ENCODE measurements at regions not wholly inside any gene's neighbourhood (a gene's known extent, or its start where the extent isn't known, plus 50 kb on each side); places are given as distances from the start of the nearest gene placed in this dataset.

DNA sequence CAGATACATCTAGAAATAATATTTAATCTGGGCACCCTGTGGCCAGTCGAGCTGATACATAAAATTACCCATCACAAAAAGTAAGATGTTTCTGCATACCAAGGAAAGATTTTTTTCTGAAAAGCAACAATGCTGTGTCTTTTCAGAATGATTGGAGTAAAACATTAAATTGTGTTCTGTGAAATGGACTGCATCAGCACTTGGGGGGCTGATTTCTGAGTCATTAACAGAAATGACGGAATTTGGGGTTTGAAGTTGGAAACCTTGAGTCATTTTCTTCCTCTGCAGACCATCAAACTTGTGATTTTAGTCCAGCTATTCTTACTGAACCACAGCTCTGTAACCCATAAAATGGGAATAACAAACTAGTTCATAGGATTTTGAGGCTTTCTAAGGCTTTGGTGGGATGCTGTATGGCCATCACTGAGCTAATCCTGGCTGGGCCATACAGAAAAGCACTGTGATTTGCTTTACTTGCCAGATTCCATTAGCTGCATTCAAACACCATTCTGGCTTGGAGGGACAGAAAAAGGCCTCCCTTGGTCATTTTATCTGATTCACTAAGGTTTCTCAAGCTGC, 739.4 kb upstream of the IGFBP3 start (continued):
- TF ChIP-seq, protein P1, sequence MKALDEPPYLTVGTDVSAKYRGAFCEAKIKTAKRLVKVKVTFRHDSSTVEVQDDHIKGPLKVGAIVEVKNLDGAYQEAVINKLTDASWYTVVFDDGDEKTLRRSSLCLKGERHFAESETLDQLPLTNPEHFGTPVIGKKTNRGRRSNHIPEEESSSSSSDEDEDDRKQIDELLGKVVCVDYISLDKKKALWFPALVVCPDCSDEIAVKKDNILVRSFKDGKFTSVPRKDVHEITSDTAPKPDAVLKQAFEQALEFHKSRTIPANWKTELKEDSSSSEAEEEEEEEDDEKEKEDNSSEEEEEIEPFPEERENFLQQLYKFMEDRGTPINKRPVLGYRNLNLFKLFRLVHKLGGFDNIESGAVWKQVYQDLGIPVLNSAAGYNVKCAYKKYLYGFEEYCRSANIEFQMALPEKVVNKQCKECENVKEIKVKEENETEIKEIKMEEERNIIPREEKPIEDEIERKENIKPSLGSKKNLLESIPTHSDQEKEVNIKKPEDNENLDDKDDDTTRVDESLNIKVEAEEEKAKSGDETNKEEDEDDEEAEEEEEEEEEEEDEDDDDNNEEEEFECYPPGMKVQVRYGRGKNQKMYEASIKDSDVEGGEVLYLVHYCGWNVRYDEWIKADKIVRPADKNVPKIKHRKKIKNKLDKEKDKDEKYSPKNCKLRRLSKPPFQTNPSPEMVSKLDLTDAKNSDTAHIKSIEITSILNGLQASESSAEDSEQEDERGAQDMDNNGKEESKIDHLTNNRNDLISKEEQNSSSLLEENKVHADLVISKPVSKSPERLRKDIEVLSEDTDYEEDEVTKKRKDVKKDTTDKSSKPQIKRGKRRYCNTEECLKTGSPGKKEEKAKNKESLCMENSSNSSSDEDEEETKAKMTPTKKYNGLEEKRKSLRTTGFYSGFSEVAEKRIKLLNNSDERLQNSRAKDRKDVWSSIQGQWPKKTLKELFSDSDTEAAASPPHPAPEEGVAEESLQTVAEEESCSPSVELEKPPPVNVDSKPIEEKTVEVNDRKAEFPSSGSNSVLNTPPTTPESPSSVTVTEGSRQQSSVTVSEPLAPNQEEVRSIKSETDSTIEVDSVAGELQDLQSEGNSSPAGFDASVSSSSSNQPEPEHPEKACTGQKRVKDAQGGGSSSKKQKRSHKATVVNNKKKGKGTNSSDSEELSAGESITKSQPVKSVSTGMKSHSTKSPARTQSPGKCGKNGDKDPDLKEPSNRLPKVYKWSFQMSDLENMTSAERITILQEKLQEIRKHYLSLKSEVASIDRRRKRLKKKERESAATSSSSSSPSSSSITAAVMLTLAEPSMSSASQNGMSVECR (CRISPR knock-in tag; IDR thresholded peaks at IDR 0.05; ENCODE audit: borderline replicate concordance) = no peak

DNA sequence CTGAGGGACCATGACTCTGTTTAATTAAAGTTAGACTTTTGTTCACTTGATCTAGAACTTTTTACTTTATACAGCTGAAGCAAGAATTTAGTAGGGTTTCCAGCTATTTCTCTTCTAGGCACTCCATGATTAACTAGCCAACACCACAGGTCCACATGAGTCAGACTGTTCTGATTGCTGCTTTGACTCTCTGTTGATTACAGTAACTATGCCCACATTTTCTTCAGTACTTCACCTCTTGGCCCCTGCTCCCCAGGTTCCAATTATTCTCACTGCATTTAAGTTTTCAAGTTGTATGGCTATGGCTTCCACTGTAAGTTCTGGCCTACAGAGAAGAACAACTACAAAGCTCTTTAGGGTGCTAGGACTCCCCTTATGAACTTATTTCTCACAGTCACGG, 737.2 kb upstream of the IGFBP3 start:
- ATAC-seq = no peak
- ChIA-PET POLR2A (no interaction called here), CTCF (no interaction called here)
- peaks cover 42% of the 10 kb centered on the region for H3K9me3 Mint-ChIP-seq
- peaks cover 6% of the 10 kb centered on the region for H3K4me1 Mint-ChIP-seq
- H3K27me3 Mint-ChIP-seq (ENCODE audit: low read depth) = no peaks in the 10 kb centered on the region
- no peak overlapping the region for H3K4me3 Mint-ChIP-seq
- no peak for DNase-seq (ENCODE audit: low spot score)
- H3K36me3 Mint-ChIP-seq = peaks cover 16% of the 10 kb centered on the region
- no peak overlapping the region for H3K27ac Mint-ChIP-seq
- TF ChIP-seq NR1H2 (CRISPR knock-in tag; IDR thresholded peaks at IDR 0.05) (no peak), ZNF121 (CRISPR knock-in tag; IDR thresholded peaks at IDR 0.05) (no peak), GTF2I (CRISPR knock-in tag; conservative IDR thresholded peaks at IDR 0.05) (no peak), GRHL2 (CRISPR knock-in tag; IDR thresholded peaks at IDR 0.05; ENCODE audit: insufficient replicate concordance, severe bottlenecking) (no peak), ZNF671 (CRISPR knock-in tag; IDR thresholded peaks at IDR 0.05) (no peak), PRRX2 (CRISPR knock-in tag; IDR thresholded peaks at IDR 0.05) (no peak), TCF7 (CRISPR knock-in tag; IDR thresholded peaks at IDR 0.05; ENCODE audit: low read depth) (no peak), FOXJ3 (CRISPR knock-in tag; IDR thresholded peaks at IDR 0.05; ENCODE audit: borderline replicate concordance) (no peak)
- TF ChIP-seq, protein P2, sequence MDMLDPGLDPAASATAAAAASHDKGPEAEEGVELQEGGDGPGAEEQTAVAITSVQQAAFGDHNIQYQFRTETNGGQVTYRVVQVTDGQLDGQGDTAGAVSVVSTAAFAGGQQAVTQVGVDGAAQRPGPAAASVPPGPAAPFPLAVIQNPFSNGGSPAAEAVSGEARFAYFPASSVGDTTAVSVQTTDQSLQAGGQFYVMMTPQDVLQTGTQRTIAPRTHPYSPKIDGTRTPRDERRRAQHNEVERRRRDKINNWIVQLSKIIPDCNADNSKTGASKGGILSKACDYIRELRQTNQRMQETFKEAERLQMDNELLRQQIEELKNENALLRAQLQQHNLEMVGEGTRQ (CRISPR knock-in tag; IDR thresholded peaks at IDR 0.05) = no peak
- TF ChIP-seq, protein P3, sequence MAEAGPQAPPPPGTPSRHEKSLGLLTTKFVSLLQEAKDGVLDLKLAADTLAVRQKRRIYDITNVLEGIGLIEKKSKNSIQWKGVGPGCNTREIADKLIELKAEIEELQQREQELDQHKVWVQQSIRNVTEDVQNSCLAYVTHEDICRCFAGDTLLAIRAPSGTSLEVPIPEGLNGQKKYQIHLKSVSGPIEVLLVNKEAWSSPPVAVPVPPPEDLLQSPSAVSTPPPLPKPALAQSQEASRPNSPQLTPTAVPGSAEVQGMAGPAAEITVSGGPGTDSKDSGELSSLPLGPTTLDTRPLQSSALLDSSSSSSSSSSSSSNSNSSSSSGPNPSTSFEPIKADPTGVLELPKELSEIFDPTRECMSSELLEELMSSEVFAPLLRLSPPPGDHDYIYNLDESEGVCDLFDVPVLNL (CRISPR knock-in tag; IDR thresholded peaks at IDR 0.05; ENCODE audit: borderline replicate concordance, low read depth) = no peak
- TF ChIP-seq, protein P4, sequence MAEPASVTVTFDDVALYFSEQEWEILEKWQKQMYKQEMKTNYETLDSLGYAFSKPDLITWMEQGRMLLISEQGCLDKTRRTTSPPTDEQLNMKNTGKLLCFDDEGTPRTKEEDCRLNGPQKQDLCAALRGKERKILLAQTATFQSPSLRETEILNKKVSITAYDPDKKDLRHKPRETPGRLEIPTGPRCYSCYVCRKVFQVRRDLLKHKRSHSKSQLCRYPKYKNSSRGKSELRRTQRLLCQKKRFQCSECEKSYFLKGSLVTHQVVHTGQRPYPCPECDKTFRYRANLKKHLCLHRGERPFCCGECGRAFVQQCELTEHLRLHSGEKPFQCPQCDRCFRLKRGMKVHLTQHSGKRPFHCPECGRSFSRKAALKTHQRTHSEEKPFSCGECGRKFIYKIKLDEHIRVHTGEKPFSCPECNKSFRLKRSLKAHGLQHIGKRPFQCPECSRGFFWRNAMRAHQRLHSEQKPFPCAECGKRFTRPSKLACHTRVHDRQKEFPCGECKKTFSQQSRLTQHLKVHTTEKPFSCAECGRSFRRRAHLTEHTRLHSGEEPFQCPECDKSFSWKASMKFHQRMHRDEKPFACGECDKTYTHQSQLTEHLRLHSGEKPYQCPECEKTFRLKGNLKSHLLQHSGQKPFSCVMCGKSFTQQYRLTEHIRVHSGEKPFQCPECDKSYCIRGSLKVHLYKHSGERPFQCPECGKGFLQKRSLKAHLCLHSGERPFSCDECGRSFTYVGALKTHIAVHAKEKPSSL (CRISPR knock-in tag; conservative IDR thresholded peaks at IDR 0.05) = no peak
- TF ChIP-seq, protein P5, sequence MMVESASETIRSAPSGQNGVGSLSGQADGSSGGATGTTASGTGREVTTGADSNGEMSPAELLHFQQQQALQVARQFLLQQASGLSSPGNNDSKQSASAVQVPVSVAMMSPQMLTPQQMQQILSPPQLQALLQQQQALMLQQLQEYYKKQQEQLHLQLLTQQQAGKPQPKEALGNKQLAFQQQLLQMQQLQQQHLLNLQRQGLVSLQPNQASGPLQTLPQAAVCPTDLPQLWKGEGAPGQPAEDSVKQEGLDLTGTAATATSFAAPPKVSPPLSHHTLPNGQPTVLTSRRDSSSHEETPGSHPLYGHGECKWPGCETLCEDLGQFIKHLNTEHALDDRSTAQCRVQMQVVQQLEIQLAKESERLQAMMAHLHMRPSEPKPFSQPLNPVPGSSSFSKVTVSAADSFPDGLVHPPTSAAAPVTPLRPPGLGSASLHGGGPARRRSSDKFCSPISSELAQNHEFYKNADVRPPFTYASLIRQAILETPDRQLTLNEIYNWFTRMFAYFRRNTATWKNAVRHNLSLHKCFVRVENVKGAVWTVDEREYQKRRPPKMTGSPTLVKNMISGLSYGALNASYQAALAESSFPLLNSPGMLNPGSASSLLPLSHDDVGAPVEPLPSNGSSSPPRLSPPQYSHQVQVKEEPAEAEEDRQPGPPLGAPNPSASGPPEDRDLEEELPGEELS (CRISPR knock-in tag; IDR thresholded peaks at IDR 0.05) = no peak
- TF ChIP-seq, protein P6, sequence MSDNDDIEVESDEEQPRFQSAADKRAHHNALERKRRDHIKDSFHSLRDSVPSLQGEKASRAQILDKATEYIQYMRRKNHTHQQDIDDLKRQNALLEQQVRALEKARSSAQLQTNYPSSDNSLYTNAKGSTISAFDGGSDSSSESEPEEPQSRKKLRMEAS (CRISPR knock-in tag; IDR thresholded peaks at IDR 0.05) = no peak
- TF ChIP-seq, protein P7, sequence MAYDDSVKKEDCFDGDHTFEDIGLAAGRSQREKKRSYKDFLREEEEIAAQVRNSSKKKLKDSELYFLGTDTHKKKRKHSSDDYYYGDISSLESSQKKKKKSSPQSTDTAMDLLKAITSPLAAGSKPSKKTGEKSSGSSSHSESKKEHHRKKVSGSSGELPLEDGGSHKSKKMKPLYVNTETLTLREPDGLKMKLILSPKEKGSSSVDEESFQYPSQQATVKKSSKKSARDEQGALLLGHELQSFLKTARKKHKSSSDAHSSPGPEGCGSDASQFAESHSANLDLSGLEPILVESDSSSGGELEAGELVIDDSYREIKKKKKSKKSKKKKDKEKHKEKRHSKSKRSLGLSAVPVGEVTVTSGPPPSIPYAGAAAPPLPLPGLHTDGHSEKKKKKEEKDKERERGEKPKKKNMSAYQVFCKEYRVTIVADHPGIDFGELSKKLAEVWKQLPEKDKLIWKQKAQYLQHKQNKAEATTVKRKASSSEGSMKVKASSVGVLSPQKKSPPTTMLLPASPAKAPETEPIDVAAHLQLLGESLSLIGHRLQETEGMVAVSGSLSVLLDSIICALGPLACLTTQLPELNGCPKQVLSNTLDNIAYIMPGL (CRISPR knock-in tag; IDR thresholded peaks at IDR 0.05) = no peak
- TF ChIP-seq, protein P8, sequence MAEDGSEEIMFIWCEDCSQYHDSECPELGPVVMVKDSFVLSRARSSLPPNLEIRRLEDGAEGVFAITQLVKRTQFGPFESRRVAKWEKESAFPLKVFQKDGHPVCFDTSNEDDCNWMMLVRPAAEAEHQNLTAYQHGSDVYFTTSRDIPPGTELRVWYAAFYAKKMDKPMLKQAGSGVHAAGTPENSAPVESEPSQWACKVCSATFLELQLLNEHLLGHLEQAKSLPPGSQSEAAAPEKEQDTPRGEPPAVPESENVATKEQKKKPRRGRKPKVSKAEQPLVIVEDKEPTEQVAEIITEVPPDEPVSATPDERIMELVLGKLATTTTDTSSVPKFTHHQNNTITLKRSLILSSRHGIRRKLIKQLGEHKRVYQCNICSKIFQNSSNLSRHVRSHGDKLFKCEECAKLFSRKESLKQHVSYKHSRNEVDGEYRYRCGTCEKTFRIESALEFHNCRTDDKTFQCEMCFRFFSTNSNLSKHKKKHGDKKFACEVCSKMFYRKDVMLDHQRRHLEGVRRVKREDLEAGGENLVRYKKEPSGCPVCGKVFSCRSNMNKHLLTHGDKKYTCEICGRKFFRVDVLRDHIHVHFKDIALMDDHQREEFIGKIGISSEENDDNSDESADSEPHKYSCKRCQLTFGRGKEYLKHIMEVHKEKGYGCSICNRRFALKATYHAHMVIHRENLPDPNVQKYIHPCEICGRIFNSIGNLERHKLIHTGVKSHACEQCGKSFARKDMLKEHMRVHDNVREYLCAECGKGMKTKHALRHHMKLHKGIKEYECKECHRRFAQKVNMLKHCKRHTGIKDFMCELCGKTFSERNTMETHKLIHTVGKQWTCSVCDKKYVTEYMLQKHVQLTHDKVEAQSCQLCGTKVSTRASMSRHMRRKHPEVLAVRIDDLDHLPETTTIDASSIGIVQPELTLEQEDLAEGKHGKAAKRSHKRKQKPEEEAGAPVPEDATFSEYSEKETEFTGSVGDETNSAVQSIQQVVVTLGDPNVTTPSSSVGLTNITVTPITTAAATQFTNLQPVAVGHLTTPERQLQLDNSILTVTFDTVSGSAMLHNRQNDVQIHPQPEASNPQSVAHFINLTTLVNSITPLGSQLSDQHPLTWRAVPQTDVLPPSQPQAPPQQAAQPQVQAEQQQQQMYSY (CRISPR knock-in tag; IDR thresholded peaks at IDR 0.05) = no peak
- TF ChIP-seq, protein P9, sequence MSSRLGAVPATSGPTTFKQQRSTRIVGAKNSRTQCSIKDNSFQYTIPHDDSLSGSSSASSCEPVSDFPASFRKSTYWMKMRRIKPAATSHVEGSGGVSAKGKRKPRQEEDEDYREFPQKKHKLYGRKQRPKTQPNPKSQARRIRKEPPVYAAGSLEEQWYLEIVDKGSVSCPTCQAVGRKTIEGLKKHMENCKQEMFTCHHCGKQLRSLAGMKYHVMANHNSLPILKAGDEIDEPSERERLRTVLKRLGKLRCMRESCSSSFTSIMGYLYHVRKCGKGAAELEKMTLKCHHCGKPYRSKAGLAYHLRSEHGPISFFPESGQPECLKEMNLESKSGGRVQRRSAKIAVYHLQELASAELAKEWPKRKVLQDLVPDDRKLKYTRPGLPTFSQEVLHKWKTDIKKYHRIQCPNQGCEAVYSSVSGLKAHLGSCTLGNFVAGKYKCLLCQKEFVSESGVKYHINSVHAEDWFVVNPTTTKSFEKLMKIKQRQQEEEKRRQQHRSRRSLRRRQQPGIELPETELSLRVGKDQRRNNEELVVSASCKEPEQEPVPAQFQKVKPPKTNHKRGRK (CRISPR knock-in tag; IDR thresholded peaks at IDR 0.05; ENCODE audit: borderline replicate concordance) = no peak
